ENCODE measurements at regions not wholly inside any gene's neighbourhood (a gene's known extent, or its start where the extent isn't known, plus 50 kb on each side); places are given as distances from the start of the nearest gene placed in this dataset.

DNA sequence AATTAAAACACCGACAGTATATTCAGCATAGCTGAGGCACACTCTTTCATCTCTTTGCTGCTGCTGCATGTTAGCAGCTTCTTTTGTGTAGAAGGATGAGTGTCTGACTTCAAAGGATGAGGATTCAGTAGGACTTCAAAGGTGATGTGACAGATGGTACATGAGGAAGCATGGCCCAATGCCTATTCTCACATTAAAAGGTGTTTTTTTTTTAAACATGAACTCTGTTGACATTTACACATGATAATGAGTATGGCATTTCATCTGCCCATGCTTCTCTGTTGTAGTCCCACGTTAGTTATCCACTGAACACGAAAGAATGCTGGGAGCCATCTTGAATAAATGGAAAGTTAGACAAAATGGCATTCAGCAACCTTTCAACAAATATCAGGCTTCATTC lies 1950.8 kb upstream of the PIK3C3 start:
- H2AFZ ChIP-seq (ENCODE audit: low read length): no peak overlapping the region
- H3K9me2 ChIP-seq (ENCODE audit: insufficient read depth, low read length): no peaks in the 10 kb centered on the region
- BruUV-seq (replicated peaks): no TSS peak
- no peaks in the 10 kb centered on the region for H4K20me1 ChIP-seq (ENCODE audit: insufficient read depth, low read length)
- DNase-seq (ENCODE audit: low spot score): no peak
- TF ChIP-seq, protein P1, sequence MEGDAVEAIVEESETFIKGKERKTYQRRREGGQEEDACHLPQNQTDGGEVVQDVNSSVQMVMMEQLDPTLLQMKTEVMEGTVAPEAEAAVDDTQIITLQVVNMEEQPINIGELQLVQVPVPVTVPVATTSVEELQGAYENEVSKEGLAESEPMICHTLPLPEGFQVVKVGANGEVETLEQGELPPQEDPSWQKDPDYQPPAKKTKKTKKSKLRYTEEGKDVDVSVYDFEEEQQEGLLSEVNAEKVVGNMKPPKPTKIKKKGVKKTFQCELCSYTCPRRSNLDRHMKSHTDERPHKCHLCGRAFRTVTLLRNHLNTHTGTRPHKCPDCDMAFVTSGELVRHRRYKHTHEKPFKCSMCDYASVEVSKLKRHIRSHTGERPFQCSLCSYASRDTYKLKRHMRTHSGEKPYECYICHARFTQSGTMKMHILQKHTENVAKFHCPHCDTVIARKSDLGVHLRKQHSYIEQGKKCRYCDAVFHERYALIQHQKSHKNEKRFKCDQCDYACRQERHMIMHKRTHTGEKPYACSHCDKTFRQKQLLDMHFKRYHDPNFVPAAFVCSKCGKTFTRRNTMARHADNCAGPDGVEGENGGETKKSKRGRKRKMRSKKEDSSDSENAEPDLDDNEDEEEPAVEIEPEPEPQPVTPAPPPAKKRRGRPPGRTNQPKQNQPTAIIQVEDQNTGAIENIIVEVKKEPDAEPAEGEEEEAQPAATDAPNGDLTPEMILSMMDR (conservative IDR thresholded peaks at IDR 0.05; ENCODE audit: low read length): no peak
- no peak for TF ChIP-seq EZH2phosphoT487 (IDR thresholded peaks at IDR 0.05; ENCODE audit: borderline replicate concordance, low read depth, low read length)
- H3K27ac ChIP-seq (ENCODE audit: low read depth, low read length, poor library complexity, severe bottlenecking): no peak overlapping the region
- H3K4me2 ChIP-seq (ENCODE audit: low read length): no peak overlapping the region
- POLR2A ChIA-PET: no interaction called here
- CTCF ChIA-PET (ENCODE audit: unreplicated experiment): no interaction called here
- no peaks in the 10 kb centered on the region for H3K36me3 ChIP-seq (ENCODE audit: insufficient read depth, low read length)
- intact Hi-C loops (cut with micrococcal nuclease; ENCODE audit: unreplicated experiment): no loop called here
- H3K4me1 ChIP-seq (ENCODE audit: insufficient read depth, low read length, poor library complexity, severe bottlenecking): no peaks in the 10 kb centered on the region
- no peak overlapping the region for H3K4me3 ChIP-seq (ENCODE audit: low read depth, low read length, poor library complexity, severe bottlenecking)
- no peaks in the 10 kb centered on the region for H3K9me3 ChIP-seq (ENCODE audit: low read length)
- no peaks in the 10 kb centered on the region for H3K79me2 ChIP-seq (ENCODE audit: insufficient read depth, low read depth, low read length)

DNA sequence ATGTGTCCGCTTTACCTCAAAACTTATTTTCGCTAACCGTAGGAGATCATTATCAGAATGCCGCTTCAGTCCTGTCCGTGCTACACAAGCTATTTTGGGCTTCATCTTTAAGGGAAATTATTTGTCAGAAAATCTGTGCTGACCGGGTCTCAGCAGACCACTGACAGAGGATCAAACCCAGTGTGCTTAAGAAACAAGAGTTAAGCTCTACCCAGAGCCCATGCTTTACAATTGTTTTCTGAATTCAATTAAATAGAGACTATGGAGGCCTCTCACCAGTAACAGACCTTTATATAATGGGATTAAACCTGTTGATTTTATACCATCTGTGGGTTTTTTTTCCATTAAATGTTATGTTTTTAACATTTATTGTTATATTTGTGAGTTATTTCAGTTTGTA lies 1956.7 kb upstream of the PIK3C3 start:
- H4K20me1 ChIP-seq (ENCODE audit: insufficient read depth, low read length): no peaks in the 10 kb centered on the region
- H3K4me1 ChIP-seq (ENCODE audit: insufficient read depth, low read length, poor library complexity, severe bottlenecking): no peaks in the 10 kb centered on the region
- no peak overlapping the region for H3K4me3 ChIP-seq (ENCODE audit: low read depth, low read length, poor library complexity, severe bottlenecking)
- BruUV-seq (replicated peaks): no TSS peak
- POLR2A ChIA-PET: no interaction called here
- intact Hi-C loops (cut with micrococcal nuclease; ENCODE audit: unreplicated experiment): no loop called here
- DNase-seq (ENCODE audit: low spot score): no peak
- no peaks in the 10 kb centered on the region for H3K9me3 ChIP-seq (ENCODE audit: low read length)
- no peaks in the 10 kb centered on the region for H3K9me2 ChIP-seq (ENCODE audit: insufficient read depth, low read length)
- no peaks in the 10 kb centered on the region for H3K79me2 ChIP-seq (ENCODE audit: insufficient read depth, low read depth, low read length)
- no peaks in the 10 kb centered on the region for H3K36me3 ChIP-seq (ENCODE audit: insufficient read depth, low read length)
- TF ChIP-seq, protein P1 (conservative IDR thresholded peaks at IDR 0.05; ENCODE audit: low read length): no peak
- no peak for TF ChIP-seq EZH2phosphoT487 (IDR thresholded peaks at IDR 0.05; ENCODE audit: borderline replicate concordance, low read depth, low read length)
- CTCF ChIA-PET (ENCODE audit: unreplicated experiment): no interaction called here
- H2AFZ ChIP-seq (ENCODE audit: low read length): no peak overlapping the region
- H3K4me2 ChIP-seq (ENCODE audit: low read length): no peak overlapping the region
- no peak overlapping the region for H3K27ac ChIP-seq (ENCODE audit: low read depth, low read length, poor library complexity, severe bottlenecking)

DNA sequence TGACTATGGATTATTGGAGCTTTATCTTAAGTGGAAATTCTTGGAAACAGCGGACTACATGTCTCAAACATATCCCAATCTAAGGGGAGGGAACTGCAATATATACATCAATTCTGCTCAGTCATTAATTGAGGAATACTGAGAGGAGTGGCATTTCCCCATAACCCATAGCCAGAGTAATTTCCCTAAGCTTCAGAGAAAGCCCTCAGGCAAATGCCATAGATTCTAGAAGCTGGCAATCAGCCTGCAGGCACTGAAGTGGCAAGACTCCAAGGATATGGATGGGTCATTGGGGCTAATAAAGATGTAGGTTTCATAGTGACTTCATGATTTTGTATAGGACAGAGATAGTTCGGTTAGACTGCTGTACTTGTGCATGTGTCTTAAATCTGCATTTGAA lies 1960.5 kb upstream of the PIK3C3 start:
- H3K27ac ChIP-seq (ENCODE audit: low read depth, low read length, poor library complexity, severe bottlenecking): no peak overlapping the region
- no peaks in the 10 kb centered on the region for H3K79me2 ChIP-seq (ENCODE audit: insufficient read depth, low read depth, low read length)
- no peak overlapping the region for H3K4me2 ChIP-seq (ENCODE audit: low read length)
- ChIA-PET POLR2A (no interaction called here), CTCF (ENCODE audit: unreplicated experiment) (no interaction called here)
- H4K20me1 ChIP-seq (ENCODE audit: insufficient read depth, low read length): no peaks in the 10 kb centered on the region
- H3K4me3 ChIP-seq (ENCODE audit: low read depth, low read length, poor library complexity, severe bottlenecking): no peak overlapping the region
- no peaks in the 10 kb centered on the region for H3K9me3 ChIP-seq (ENCODE audit: low read length)
- TF ChIP-seq, protein P1 (conservative IDR thresholded peaks at IDR 0.05; ENCODE audit: low read length): no peak
- TF ChIP-seq EZH2phosphoT487 (IDR thresholded peaks at IDR 0.05; ENCODE audit: borderline replicate concordance, low read depth, low read length): no peak
- intact Hi-C loops (cut with micrococcal nuclease; ENCODE audit: unreplicated experiment): no loop called here
- no peak for DNase-seq (ENCODE audit: low spot score)
- no peaks in the 10 kb centered on the region for H3K9me2 ChIP-seq (ENCODE audit: insufficient read depth, low read length)
- H3K4me1 ChIP-seq (ENCODE audit: insufficient read depth, low read length, poor library complexity, severe bottlenecking): no peaks in the 10 kb centered on the region
- H2AFZ ChIP-seq (ENCODE audit: low read length): no peak overlapping the region
- BruUV-seq (replicated peaks): no TSS peak
- H3K36me3 ChIP-seq (ENCODE audit: insufficient read depth, low read length): no peaks in the 10 kb centered on the region
